ENCODE measurements at regions not wholly inside any gene's neighbourhood (a gene's known extent, or its start where the extent isn't known, plus 50 kb on each side); places are given as distances from the start of the nearest gene placed in this dataset.
"Not testable (repeated sequence)": the region's sequence is repeated elsewhere in the genome, so short reads cannot be mapped to it uniquely, and the experiment has no call there.

DNA sequence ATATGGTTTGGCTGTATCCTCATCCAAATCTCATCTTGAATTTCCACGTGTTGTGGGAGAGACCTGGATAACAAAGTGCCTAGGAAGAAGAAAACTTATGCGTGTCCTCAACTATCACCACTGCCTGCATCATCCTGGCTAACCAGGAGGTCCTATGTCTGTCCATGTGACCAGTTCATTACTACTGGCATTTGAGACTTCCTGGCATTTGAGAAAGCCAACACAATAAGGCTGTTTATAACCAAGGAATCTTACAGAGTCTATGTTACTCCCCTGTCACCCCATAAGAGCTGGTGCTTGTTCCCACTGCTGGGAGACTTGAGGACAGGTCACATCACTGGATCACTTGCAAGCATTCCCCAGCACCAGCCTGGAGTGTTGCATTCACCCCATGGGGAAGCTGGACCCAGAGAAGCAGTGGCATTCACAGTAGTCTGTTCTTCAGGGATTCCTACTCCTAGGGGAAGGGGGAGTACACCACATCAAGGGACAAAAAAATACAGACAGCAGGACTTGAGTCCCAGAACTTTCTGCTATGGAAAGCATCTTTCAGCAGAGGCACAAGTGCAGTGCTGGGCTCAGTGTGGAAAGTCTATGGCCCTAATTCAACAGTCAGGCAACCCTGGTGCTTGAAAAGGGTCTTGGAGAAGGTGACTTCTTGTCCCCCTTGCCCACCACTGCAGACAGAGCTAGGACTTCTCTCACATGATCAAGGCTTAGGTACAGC is 717.1 kb downstream of the SEMA5A start:
- DNase-seq: no peak

- DNase-seq: no peak
These were observed 716.4 kb downstream of the SEMA5A start for GRCh38 chr5:8829323-8830029.

DNA sequence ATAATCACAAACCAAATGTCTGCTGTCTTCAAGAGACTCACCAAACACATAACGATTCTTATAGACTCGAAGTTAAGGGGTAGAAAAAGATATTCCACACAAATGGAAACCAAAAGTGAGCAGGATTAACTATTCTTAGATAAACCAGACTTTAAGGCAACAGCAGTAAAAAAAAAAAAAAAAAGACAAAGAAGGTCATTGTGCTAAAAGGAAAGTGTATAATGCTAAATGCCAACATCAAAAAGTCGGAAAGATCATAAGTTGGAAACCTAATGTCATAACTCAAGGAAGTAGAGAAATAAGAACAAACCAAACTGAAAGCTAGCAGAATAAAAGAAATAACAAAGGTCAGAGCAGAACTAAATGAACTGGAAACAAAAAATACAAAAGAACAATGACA is 714.6 kb downstream of the SEMA5A start:
- no peak for DNase-seq

GRCh38 chr5:8831854-8832253 is 714.0 kb downstream of the SEMA5A start:
- no peak for DNase-seq

GRCh38 chr5:8839361-8840055 is 706.4 kb downstream of the SEMA5A start:
- DNase-seq: no peak

DNA sequence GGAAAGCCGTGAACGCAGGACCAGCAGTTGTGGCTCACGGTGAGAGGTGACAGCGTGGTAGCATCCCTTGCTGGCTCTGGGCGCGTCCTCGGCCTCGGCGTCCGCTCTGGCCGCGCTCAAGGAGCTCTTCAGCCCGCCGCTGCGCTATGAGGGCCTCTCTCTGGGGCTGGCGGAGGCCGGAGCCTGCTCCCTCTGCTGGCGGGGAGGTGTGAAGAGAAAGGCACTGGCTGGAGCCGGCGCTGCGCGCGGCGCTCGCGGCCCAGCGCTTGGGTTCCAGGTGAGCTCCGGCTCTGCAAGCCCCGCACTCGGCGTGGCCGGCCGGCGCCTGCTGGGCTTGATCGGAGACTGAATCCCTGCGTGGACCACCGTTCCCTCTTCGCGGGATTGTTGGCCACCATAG is 705.6 kb downstream of the SEMA5A start:
- DNase-seq: no peak

DNA sequence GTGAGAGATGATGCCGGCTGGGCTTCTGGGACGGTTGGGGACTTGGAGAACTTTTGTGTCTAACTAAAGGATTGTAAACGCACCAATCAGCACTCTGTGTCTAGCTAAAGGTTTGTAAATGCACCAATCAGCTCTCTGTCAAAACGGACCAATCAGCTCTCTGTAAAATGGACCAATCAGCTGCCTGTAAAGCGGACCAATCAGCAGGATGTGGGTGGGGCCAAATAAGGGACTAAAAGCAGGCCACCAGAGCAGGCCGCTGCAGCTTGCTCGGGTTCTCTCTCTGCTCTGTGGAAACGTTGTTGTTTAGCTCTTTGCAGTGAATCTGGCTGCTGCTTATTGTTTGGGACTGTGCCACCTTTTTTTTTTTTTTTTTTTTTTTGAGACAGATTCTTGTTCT is 705.1 kb downstream of the SEMA5A start:
- DNase-seq: not testable (repeated sequence)

DNA sequence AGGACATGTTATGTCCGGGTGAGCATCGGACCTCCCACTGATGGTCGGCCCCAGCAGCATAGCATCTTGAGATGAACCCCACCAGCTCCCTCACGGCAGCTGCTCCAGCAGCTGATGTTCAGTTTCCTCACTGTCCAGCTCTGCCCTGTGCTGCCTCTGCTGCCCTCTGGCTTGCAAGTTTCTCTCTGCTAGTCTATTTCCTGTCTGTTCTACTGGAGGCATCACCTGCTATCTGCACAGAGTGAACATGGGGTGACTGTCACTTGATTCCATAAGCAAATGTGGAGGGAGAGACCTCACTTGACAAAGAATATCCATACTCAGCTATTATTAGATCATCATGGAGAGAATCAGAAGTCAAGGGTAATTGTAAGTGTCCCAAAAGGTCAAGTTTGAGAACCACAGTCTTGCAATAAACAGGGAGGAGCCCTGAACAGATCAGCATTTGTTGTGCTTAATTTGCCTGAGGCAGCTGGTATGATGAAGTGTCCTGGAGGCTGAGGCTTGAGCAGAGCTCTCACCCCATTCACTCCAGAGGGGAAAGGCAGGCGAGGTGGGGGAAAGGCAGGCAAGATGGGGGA is 702.8 kb downstream of the SEMA5A start:
- DNase-seq: no peak

DNA sequence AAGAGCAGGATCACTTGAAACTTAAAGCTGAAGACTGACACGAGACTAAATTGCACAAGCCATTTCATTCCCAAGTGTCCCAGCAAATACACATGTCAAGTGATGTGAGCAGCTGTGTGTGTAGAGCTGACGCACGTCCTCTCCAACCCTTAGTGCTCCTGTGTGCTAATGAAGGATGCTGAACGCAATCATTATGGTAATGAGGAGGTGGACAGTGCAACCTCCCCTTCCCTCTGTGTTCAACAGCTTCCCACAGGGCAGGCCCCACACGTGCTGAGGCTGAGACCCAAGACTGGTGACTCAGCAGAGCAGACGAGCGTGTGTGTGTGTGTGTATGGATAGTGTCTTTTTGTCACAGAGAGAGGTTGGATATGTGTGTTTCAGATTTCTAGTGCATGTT is 702.1 kb downstream of the SEMA5A start:
- DNase-seq: no peak

DNA sequence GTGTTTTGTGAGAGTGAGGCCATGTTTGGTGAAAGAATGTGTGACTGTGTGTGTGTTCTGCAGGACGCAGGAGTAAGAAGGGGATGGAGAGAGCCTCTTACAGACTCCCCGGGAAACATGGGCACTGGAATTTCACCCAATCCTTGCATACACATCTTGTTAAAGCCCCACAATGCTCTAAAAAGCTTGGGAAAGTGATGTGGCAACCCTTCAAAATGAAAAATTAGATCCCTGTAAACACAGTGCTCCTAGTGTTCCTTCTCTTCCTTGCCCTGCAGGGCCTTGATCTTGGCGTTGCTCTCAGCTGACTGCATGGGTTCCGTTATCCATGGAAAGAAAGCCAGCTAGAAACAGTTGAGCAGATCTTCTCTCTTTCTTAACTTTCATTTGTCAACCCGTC is 701.7 kb downstream of the SEMA5A start:
- no peak for DNase-seq

GRCh38 chr5:8844847-8845246 is 701.0 kb downstream of the SEMA5A start:
- DNase-seq: no peak

DNA sequence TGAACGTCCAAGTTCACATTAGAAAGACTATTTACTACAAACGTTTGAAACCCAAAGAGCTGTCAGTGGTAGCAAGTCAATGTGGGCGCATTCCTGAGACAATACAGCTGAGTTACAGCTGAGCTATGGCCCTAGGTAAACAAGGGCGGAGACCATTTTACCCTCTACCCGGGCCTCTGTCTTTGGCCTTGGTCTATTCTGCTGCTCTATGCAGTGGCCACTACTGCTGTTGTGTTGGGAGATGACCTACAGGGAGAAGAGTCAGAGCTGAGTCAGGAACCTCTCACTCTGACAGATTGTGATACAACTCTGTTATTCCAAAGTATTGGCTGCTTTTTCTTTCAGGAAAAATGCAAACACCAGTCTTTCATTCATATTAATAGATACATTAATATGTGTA is 700.6 kb downstream of the SEMA5A start:
- DNase-seq: no peak

DNA sequence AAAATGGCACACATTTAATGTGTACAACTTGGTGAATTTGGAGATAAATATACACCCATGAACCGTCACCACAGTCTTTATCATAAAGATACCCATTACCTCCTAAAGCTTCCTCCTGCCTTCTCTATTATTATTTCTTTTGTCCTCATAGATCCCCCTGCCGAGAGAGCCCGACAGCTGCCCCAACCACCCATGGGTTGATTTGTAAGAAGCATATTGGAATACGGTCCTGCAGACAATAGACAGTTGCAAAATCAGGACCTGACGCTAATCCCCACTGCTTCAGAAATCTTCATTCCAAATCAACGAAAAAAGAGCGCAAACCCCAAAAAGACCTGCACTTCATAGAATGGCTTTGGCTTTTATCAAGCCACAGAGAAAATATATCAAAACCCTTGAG is 697.5 kb downstream of the SEMA5A start:
- DNase-seq: no peak

DNA sequence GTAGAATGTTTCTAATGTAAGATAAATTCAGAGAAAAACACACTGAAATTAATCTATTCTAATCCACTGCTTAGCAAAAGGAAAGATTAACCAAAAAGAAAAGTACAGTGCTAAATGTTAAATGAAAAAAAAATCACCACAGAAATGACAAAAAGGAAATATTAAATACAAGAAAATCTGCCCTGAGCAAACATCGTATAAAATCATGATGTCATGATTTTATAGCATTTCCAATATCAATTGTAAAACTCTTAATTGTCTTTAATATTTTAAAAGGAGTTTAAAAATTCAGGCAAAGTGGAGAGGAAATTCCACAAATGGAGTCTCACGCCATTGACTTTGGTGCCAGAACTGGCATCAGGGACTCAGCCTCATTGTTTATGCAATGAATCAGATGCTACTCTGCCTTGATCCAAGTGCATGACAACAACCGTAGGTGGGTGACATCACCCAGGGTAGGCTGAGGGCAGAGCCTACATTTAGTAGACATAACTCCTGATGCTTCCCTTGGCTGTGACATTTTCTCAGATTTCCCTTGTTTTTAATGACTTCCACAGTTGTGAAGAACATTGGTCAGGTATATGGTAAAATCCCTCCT is 696.8 kb downstream of the SEMA5A start:
- no peak for DNase-seq

- no peak for DNase-seq
These were observed 694.8 kb downstream of the SEMA5A start for GRCh38 chr5:8851101-8851500.

- DNase-seq: no peak
These were observed 688.8 kb downstream of the SEMA5A start for GRCh38 chr5:8857051-8857450.

DNA sequence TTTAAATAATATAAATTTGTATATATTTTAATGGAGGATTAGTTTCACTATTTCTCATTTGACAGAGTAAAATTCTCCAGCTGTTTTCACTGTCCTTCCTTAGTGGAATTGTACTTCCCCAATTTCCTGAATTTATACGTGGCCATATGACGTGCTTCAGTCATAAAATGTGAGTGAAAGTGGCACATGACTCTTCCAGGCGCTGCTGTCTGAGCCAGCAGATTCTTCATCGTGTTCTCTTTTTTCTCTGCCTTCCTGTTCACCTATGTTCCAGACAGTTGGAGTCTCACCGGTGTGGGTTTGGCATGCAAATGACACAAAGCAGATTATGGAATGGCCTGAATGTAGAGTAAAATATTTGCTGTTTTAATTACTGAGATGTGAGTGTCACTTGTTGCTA is 684.1 kb downstream of the SEMA5A start:
- no peak for DNase-seq

- no peak for DNase-seq
These were observed 681.8 kb downstream of the SEMA5A start for GRCh38 chr5:8864053-8864452.

DNA sequence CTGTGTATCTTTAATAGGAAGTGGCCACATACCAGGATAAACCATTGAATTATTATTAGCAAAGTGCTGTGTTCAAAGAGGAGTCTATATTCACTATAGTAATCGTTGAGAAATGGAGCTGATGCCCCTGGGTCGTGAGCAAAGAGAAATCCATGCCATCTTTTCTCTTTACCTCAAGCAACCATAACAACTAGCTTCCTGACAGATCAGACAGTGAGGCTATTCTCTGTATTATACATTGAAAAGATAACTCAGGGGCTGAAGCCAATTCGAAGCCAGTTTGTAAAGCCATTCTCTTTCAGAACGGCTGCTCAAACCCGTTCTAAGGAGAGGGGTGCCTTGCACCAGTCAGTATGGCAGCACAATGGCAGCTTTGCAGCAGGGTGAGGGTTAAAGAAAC is 680.6 kb downstream of the SEMA5A start:
- no peak for DNase-seq

- no peak for DNase-seq
These were observed 680.0 kb downstream of the SEMA5A start for GRCh38 chr5:8865686-8866374.

- DNase-seq: no peak
These were observed 677.6 kb downstream of the SEMA5A start for GRCh38 chr5:8868283-8868682.

DNA sequence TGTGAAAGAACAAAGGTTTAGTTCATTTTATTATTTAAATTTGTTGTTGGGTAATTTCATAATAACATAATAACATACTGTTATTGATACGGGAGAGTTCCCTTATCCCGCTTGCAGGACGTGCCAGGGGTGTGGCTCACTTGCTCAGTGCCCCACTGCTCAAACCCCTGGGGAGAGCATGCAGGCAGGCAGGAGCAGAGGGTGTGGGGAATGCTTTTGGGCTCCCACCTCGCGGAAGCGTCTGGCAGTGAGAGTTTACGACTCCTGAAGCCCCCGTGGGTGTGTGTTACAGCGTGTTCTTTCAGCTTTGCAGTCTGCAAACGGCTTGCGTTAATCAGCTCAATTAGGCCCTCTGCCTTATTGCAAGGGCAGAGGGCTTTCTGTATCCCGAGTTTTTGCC is 675.9 kb downstream of the SEMA5A start:
- DNase-seq: no peak

Measured in MV-4-11 (cell line).